HepG2 (cell line): ENCODE measurements at regions not wholly inside any gene's neighbourhood (a gene's known extent, or its start where the extent isn't known, plus 50 kb on each side); places are given as distances from the start of the nearest gene placed in this dataset.

Experiments
- DDIT3 ChIP-seq: sonication (generic); formaldehyde crosslinking; IDR thresholded peaks from 2 replicates; pipeline ENCODE4 v1.4.0; 2020; ENCODE audit warnings: mild to moderate bottlenecking, missing genetic modification reagents
- ETV6 ChIP-seq: sonication (generic); formaldehyde crosslinking; conservative IDR thresholded peaks from 2 replicates; pipeline ENCODE4 v1.4.0; 2020; ENCODE audit warnings: missing genetic modification reagents
- PHF8 ChIP-seq: sonication (generic); formaldehyde crosslinking; IDR thresholded peaks from 2 replicates; pipeline ENCODE4 v1.5.0; 2020; ENCODE audit warnings: missing genetic modification reagents
- RNF2 ChIP-seq: fragments of 450-650 bp; conservative IDR thresholded peaks from 2 replicates; pipeline ENCODE4 v1.6.1; 2016; ENCODE audit warnings: low read depth
- SRSF9 ChIP-seq: fragments of 200-400 bp; formaldehyde crosslinking; IDR thresholded peaks from 2 replicates; pipeline ENCODE4 v1.6.1; 2018; ENCODE audit warnings: borderline replicate concordance, mild to moderate bottlenecking, low read depth, low read length; ENCODE audit not compliant: insufficient read depth, poor library complexity, severe bottlenecking
- SRY ChIP-seq: sonication (generic); formaldehyde crosslinking; IDR thresholded peaks from 2 replicates; pipeline ENCODE4 v1.8.0; 2022; ENCODE audit warnings: mild to moderate bottlenecking, missing genetic modification reagents
- ZBED4 ChIP-seq: sonication (generic); formaldehyde crosslinking; IDR thresholded peaks from 2 replicates; pipeline ENCODE4 v1.4.0; 2020; ENCODE audit warnings: missing genetic modification reagents, borderline replicate concordance
- ZBTB10 ChIP-seq: sonication (generic); formaldehyde crosslinking; IDR thresholded peaks from 2 replicates; pipeline ENCODE4 v1.4.0; 2020; ENCODE audit warnings: missing genetic modification reagents, borderline replicate concordance
- ZEB1 ChIP-seq: IDR thresholded peaks from 2 replicates; pipeline ENCODE4 v1.6.1; 2012; ENCODE audit warnings: mild to moderate bottlenecking, low read depth, inconsistent platforms; ENCODE audit not compliant: insufficient replicate concordance
- ZMYM3 ChIP-seq: sonication (generic); formaldehyde crosslinking; IDR thresholded peaks from 2 replicates; pipeline ENCODE4 v1.5.1; 2020; ENCODE audit warnings: mild to moderate bottlenecking, missing genetic modification reagents
- ZNF124 ChIP-seq: sonication (generic); formaldehyde crosslinking; IDR thresholded peaks from 2 replicates; pipeline ENCODE4 v1.4.0; 2020; ENCODE audit warnings: missing genetic modification reagents
- ZNF20 ChIP-seq: sonication (generic); formaldehyde crosslinking; IDR thresholded peaks from 2 replicates; pipeline ENCODE4 v1.4.0; 2020; ENCODE audit warnings: mild to moderate bottlenecking, moderate library complexity, missing genetic modification reagents
- ZNF441 ChIP-seq: sonication (generic); formaldehyde crosslinking; IDR thresholded peaks from 2 replicates; pipeline ENCODE4 v1.7.0; 2021; ENCODE audit warnings: missing genetic modification reagents, borderline replicate concordance
- ZNF687 ChIP-seq: sonication (generic); formaldehyde crosslinking; IDR thresholded peaks from 2 replicates; pipeline ENCODE4 v1.5.1; 2020; ENCODE audit warnings: mild to moderate bottlenecking, missing genetic modification reagents, moderate library complexity
- ZNF788 ChIP-seq: sonication (generic); formaldehyde crosslinking; IDR thresholded peaks from 2 replicates; pipeline ENCODE4 v1.5.0; 2020; ENCODE audit warnings: mild to moderate bottlenecking, missing genetic modification reagents, borderline replicate concordance
- ZSCAN9 ChIP-seq: IDR thresholded peaks from 2 replicates; pipeline ENCODE4 v1.6.1; 2016; ENCODE audit warnings: borderline replicate concordance

DNA sequence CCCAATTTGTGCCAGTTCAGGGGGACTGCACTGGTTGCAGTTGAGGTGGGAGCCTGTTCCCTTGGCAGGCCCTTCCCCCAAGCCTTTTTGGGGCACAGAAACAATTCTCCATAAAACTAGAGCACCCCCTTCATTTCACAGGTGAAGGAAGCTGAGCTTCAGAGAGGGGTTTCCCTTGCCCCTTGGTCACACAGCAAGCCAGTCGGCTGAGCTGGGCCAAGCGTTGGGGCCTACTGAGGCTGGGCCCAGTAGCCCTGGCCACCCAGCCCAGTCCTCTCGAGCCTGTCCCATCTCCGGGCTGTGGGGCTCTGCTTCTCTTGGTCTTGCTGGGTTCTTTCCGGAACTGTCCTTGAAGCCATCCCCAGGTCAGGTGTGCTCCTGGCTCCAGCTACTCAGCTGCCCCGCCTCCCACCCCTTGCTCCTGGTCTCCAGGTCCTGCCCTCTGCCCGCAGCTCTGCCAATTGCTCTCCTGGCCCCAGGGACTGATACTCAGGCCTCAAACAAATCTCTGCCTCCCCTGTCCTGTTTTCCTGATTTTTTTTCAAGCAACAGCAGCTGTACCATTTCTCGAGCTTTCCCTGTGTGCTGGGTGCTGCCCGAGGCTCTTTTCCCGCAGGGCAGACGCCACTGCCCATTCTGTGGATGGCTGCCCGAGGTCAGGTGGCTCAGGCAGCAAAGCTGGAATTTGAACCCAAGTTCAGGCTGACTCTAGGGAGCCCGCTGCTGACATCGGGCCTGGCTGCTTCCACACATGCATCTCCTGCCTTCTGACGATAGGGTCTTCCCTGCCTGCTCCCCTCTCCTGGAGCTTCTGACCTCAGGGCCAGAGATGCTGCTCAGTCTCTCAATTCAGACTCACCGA lies 87.4 kb upstream of the NKD1 start (continued):
- no peak for TF ChIP-seq ZBED4 (CRISPR knock-in tag)
- no peak for TF ChIP-seq ZNF441 (CRISPR knock-in tag)
- peak; percentile 60; the same call in 1 of the 2 replicates for TF ChIP-seq SRY (CRISPR knock-in tag)
- TF ChIP-seq ZBTB10 (CRISPR knock-in tag) = peak; percentile 22; the same call in 1 of the 2 replicates
- TF ChIP-seq PHF8 (CRISPR knock-in tag) = no peak
- no peak for TF ChIP-seq DDIT3 (CRISPR knock-in tag)
- TF ChIP-seq ZNF20 (CRISPR knock-in tag) = no peak
- TF ChIP-seq ZSCAN9 = no peak
- TF ChIP-seq ZNF124 (CRISPR knock-in tag) = 0 out of 2 replicates have a peak, but pooled peaks have one; percentile 32
- TF ChIP-seq ZNF788 (CRISPR knock-in tag) = peak; percentile 38; the same call in 1 of the 2 replicates
- TF ChIP-seq ZNF687 (CRISPR knock-in tag) = peak; percentile 97
- TF ChIP-seq SRSF9 = no peak
- TF ChIP-seq RNF2 = no peak
- no peak for TF ChIP-seq ZEB1
- TF ChIP-seq ETV6 (CRISPR knock-in tag) = no peak
- TF ChIP-seq ZMYM3 (CRISPR knock-in tag) = peak; percentile 89
